Fibroblast of lung (primary cell): ENCODE measurements at regions not wholly inside any gene's neighbourhood (a gene's known extent, or its start where the extent isn't known, plus 50 kb on each side); places are given as distances from the start of the nearest gene placed in this dataset.

Experiments
- CTCF ChIP-seq, 2 donors: IDR thresholded peaks in 1 of 2; conservative IDR thresholded peaks in 1 of 2; 1 replicate in 1 of 2; 2 replicates in 1 of 2; pipeline ENCODE4 v1.5.1; 2011 to 2012; ENCODE audit warnings: low read length in 2 of 2, control low read depth in 1 of 2, inconsistent platforms in 1 of 2, low read depth in 1 of 2, mild to moderate bottlenecking in 1 of 2
- EZH2 ChIP-seq: IDR thresholded peaks from 2 replicates; pipeline ENCODE4 v1.5.1; 2012; ENCODE audit warnings: low read length, control low read depth, mild to moderate bottlenecking; ENCODE audit errors: missing control alignments

DNA sequence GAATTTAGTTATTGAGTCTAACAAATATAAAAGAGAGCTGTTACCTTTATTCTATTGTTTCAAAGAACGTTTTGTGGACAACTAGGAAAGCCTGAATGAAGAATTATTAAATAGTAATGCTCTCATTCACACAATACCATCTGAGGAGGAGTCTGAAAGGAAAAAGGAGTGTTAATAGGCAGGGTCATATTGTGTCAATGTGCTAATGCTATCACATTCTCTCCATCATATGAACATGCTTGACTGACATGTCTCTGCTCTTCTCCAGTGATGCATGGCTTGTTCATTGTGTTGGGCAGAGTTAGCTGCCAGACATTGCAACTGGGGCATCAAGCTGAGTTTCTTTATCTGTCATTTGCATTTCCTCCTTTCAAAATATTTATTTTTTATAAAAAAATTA, 1578.0 kb downstream of the MAT2B start:
- no peak for TF ChIP-seq CTCF (conservative IDR thresholded peaks at IDR 0.05 in 1 of 2, IDR thresholded peaks at IDR 0.05 in 1 of 2; ENCODE audit: low read depth in 1 of 2, low read length in 2 of 2)
- TF ChIP-seq EZH2 = no peak
